ENCODE measurements at regions not wholly inside any gene's neighbourhood (a gene's known extent, or its start where the extent isn't known, plus 50 kb on each side); places are given as distances from the start of the nearest gene placed in this dataset.

GRCh38 chr1:106980121-106980520 is 76.4 kb upstream of the PRMT6 start:
- Histone ChIP-seq H2BK12ac (ENCODE audit: insufficient read length, low read depth, low read length) (no peak overlapping the region), H4K5ac (ENCODE audit: insufficient read length, low read depth, low read length) (no peak overlapping the region), H2BK120ac (ENCODE audit: low read depth, low read length, poor library complexity, severe bottlenecking) (no peak overlapping the region), H3K14ac (ENCODE audit: insufficient read depth, low read length) (no peak overlapping the region), H3K9me3 (ENCODE audit: control insufficient read depth, low read depth, low read length) (no peaks in the 10 kb centered on the region), H3K79me2 (ENCODE audit: insufficient read depth, low read length) (no peaks in the 10 kb centered on the region), H3K4ac (ENCODE audit: low read depth, low read length) (no peak overlapping the region), H3K27me3 (ENCODE audit: insufficient read depth, low read length) (no peaks in the 10 kb centered on the region), H3K23me2 (ENCODE audit: insufficient read length, low read depth, low read length, poor library complexity, severe bottlenecking) (no peaks in the 10 kb centered on the region), H2BK5ac (ENCODE audit: insufficient read length, low read length) (no peak overlapping the region), H3K23ac (ENCODE audit: insufficient read length, low read depth, low read length) (no peak overlapping the region), H2AFZ (ENCODE audit: low read length) (no peak overlapping the region), H2BK15ac (ENCODE audit: low read depth, low read length) (no peak overlapping the region), H3T11ph (ENCODE audit: low read length) (no peak overlapping the region), H4K8ac (replicated peaks; ENCODE audit: insufficient read length, low read depth, low read length) (no peak overlapping the region), H3K56ac (ENCODE audit: insufficient read length, low read depth, low read length) (no peak overlapping the region), H4K20me1 (ENCODE audit: control insufficient read depth, insufficient read depth, insufficient read length) (no peaks in the 10 kb centered on the region), H2BK20ac (ENCODE audit: low read depth, low read length, poor library complexity, severe bottlenecking) (no peak overlapping the region), H3K18ac (ENCODE audit: insufficient read length, low read depth, low read length) (no peak overlapping the region), H2AK5ac (ENCODE audit: insufficient read length, low read length) (no peak overlapping the region), H3K27ac (ENCODE audit: insufficient read length, low read depth, low read length) (no peak overlapping the region), H3K4me2 (ENCODE audit: insufficient read depth, insufficient read length, low read length) (no peak overlapping the region), H4K91ac (ENCODE audit: insufficient read length, low read depth, low read length) (no peak overlapping the region), H3K79me1 (ENCODE audit: insufficient read depth, low read depth, low read length, poor library complexity, severe bottlenecking) (no peaks in the 10 kb centered on the region), H3K9ac (ENCODE audit: extremely low read depth, insufficient read length, low read length) (no peak overlapping the region), H3K4me1 (ENCODE audit: insufficient read depth, low read length) (peaks cover 4% of the 10 kb centered on the region; the same call in 1 of the 2 replicates)
- Mint-ChIP-seq H3K4me3 (no peak overlapping the region), H3K4me1 (peaks cover 15 to 22% of the 10 kb centered on the region in 2 experiments), H3K9me3 (peaks cover 5 to 9% of the 10 kb centered on the region in 2 experiments; a peak in 3 of 5 replicates), H3K36me3 (ENCODE audit: insufficient read depth in 1 of 3, low read depth in 3 of 3) (peaks cover 0 to 9% (median 5%) of the 10 kb centered on the region in 3 experiments; a peak in 4 of 7 replicates), H3K27me3 (ENCODE audit: low read depth) (no peaks in the 10 kb centered on the region), H3K27ac (no peak overlapping the region; a peak in 1 of 7 replicates)
- WGBS (ENCODE audit: extremely low coverage, insufficient read length, low lambda C conversion rate): no CpG with 5 or more reads among the region's 3 CpGs
- no peak for TF ChIP-seq CTCF (conservative IDR thresholded peaks at IDR 0.05)
- no peak for DNase-seq

Data from H9 (cell line).